NCI-H2171 (cell line): ENCODE measurements at regions not wholly inside any gene's neighbourhood (a gene's known extent, or its start where the extent isn't known, plus 50 kb on each side); places are given as distances from the start of the nearest gene placed in this dataset.

ENCODE experiments used
- DNase-seq: peaks from one replicate; lab custom pipeline; 2025; lab: John Stamatoyannopoulos, UW

GRCh38 chr15:29952225-29952624, 130.0 kb upstream of the TJP1 start:
- peak; percentile 44 for DNase-seq

DNA sequence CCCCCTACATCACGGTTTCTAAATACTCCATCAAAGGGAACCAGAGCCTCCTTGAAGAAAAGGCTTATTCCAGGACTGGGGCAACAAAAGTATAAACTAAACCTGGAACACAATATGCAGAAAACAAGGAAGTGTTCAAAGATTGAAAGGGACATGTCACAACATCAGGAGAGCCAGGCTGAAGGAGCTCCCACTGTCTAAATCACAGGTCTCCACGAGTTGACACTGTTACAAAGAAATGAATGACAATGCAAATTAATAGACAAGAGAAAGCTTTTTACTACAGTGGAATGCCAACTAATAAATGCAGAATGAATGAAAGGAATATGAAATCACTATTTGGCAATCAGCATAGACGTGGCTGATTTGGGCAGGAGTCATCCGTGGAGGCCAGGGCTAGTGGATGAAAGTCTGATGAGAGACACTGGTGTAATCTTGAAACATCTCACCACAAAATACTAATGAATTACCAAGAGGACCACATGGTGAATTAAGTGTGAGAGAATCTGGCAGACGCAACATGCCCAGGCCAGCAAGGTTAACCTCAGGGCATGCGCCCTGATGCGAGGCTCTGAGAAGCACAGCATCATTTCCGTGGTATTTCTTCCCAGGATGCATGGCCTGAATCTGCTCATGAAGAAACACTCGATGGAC, 123.8 kb upstream of the TJP1 start:
- no peak for DNase-seq

- no peak for DNase-seq
Observed at GRCh38 chr15:29944925-29945324, 122.7 kb upstream of the TJP1 start.

DNA sequence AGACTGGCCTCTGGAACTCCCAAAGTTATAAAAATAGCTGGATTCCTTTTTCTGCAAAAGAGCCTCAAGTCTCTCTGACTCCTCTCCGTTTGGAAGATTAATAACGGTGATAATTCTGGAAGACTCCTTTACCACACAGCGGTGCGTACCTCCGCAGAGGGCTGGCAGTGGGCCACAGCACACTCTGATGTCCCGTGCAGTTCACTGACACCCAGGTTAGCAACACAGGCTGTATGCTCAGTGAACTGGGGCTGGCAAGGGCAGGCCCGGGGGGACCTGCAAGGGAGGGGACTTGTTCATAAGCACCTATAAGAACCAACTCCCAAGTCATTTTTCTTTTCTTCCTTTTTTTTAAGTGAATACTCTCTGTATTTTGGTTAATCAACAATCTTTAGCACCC, 120.3 kb upstream of the TJP1 start:
- DNase-seq = no peak

DNA sequence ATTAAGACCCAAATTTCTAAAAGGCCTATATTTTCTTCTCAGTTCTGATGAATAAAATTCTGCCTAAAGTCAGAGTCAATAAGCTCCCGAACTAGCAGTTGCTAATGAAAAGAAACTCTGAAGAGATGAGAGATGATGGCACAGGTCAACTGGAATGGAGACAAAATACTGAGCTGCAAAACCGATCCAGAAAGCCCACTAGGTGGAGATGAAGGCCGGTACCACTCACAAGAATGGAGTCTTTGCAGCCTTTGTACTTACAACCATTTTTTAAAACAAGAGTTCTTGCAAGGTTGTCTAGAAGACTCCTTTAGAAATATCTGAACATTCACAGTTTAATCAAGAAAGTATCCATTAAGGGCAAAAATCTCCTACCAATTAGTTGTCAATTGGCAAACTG, 119.9 kb upstream of the TJP1 start:
- DNase-seq = no peak

DNA sequence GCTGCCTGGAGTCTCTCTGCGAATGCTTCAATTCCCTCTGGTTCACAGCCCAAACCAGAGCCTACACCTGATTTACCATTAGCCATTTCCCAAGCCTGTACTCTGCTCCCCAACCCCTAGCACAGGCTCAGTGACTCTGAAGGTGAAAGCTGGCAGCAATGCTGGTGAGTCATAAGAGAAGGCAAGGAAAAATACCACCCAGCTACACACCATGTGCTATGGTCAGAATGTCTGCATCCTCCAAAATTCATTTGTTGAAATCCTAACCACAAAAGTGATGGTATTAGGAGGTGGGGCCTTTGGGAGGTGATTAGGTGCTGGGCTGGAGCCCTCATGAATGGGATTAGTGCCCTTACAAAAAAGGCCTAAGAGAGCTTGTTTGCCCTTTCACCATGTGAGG, 117.1 kb upstream of the TJP1 start:
- no peak for DNase-seq

GRCh38 chr15:29938361-29939335, 116.4 kb upstream of the TJP1 start:
- no peak for DNase-seq

DNA sequence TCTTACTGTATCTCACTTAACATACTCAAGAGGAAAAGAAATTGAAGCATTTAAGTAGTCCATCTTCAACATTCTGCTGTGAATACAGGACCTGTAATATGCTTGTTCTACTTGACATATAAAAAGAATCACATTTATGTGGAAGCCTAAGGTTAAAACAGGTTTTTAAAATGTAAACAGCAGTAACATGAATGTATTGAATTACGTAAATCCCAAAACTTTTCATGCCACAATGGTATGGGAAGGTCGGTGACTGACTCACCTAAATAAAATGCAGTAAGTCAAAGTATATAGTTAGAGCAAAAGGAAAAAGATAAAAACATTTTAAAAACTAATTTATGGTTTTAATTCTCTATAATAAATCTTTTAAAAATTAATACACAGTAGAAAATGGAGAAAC, 115.7 kb upstream of the TJP1 start:
- no peak for DNase-seq

GRCh38 chr15:29936353-29937049, 114.2 kb upstream of the TJP1 start:
- no peak for DNase-seq

- DNase-seq = no peak
Observed at GRCh38 chr15:29935296-29936004, 113.2 kb upstream of the TJP1 start.

DNA sequence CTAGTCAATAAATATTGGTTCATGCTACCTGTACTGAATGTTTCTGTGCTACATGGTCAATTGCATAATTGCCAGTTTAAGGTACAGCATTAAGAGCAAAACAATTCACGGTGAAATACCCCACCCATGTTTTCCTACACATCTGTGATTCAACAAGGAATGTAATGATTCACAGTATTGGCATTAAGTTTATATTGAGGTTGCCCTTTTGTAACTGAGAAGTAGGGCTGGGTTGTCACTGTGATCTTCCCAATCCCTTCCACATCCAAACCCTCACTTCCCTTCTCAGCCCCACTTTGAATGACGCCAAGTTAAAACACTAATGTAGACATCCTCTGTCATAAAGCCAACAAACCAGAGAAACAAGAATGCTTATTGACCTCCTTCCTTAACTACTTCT, 112.0 kb upstream of the TJP1 start:
- no peak for DNase-seq

DNA sequence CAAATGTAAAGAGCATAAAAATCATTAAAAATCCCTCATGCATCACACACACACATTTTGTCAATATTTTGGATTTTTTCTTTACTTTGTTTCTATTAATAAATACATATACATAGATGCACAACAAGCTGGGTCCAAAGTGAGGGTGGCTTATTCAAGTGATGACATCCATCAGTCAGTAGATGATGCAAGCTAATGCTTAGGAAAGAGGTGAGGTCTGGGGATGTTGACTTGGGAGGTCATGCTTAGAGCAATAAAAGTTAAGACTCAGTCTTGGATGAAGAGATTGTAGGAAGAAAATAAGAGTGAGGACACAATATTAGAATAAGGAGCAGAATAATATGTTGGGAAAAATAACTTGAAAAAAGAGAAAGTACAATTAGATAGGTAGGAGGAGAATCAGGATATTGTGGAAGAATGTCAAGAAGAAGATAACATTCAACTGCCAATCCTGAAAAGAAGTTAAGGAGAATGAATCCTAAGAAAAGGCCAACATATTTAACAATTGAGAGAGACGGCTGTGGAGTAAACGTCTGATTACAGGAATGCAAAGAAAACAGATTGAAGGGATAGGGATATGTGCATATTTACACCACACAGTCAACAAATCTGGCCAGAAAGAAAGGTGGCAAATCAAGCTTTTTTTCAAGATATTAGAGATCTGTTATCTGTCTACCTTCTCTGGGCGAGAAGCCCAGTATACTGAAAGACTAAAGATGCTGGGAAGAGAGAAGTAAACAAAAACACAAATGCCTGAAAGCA, 111.0 kb upstream of the TJP1 start:
- DNase-seq = no peak

- no peak for DNase-seq
Observed at GRCh38 chr15:29926083-29926388, 103.8 kb upstream of the TJP1 start.

DNA sequence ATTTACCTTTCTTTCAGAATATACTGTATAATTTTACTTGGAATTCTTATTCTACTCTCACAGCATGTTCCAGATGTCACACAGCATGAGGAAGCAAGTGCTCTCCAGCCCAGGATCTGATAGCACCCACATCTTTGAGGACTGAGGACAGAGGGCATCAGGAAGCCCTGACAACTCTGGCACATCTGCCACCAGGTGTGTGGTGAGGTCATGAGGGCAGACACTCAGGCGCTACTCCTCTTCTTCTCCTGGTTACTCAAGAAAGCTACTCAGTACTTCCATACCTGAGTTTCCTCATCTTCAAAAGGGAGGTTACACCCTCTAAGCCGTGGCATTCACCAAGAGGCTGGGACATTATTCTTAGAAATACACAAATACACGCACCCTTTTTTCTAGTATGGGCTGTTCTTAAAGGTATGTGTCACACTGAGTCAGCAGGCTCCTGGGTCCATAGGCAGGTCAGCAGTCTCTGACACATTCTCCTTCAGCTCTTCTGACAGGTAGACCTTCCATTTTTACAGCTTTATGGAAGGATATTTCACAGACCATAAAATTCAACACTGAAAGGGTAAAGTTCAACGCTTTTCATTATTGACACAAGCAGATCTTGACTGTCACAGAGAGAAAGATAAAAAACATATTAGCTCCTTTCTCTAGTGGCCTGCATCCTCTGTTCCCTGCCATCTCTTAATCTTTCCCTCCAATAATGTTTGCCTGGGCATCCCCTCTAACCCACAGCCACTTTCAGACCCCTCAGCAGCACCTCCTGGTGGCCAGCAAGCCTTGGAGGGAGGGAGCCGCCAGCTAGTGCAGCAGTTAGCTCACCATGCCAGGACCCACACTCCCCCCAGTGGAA, 103.2 kb upstream of the TJP1 start:
- no peak for DNase-seq

DNA sequence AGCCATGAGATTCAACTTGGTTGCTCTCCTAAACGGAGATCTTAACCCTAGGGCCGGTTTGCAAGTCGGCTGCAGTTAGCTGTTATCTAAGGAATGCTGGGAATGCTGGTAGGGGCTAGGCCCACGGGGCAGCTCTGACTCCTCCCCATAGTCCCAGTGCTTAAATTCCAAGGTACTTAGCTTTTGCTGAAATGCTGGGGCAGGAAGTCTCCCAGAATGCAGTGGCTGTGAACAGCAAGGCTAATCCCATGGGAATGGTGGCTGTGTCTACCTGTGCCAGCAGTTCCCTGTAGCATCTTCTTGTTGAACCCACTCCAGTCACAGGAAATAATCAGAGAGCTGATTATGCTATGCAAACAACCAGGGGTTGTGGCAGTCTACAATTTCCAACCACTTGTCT, 102.5 kb upstream of the TJP1 start:
- DNase-seq = peak; percentile 34

GRCh38 chr15:29922191-29922590, 99.9 kb upstream of the TJP1 start:
- no peak for DNase-seq

DNA sequence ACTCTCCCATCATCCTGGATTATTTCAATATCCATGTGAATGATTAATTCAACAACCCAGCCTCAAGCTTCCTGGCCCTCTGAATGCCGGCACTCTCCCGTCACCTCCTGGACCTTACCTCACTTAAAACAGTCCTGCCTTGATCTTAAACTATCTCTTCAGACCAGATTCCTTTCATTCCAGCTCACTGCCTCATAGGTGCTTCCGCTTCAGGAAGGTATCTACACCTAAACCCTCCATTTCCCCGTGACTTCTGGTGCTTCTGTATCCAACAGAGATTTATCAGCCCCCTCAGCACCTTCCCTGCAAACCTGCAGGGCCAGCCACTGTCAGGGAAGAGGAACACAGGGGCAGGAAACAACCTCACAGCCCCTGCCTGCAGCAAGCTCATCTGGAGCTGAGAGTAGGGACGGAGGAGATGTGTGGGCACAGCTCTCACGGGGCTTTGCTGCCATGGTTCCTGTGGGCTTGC, 98.9 kb upstream of the TJP1 start:
- DNase-seq = no peak

- DNase-seq = no peak
Observed at GRCh38 chr15:29920515-29920914, 98.2 kb upstream of the TJP1 start.

DNA sequence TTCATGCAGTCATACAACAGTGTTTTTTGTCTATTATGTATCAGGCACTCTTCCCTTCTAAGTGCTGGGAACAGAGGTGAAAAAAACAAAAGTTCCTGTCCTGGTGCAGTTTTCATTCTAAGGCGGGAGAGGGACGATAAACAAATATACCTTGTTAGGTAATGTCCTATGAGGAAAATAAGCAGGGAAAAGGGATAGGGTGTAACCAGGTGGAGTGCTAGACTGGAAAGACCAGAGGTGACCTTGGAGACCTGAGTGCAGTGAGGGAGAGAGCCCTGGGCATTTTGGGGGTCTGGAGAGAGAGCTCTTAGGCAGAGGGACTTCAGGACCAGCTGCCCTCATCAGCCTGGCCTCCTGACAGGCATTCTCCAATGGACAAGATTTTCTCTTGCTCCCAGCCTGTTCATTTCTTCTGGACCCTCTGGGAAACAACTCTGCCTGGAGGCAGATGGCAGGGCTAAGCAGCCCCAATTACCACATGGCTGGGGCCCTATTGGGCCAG, 97.2 kb upstream of the TJP1 start:
- DNase-seq = no peak
